ENCODE measurements at regions not wholly inside any gene's neighbourhood (a gene's known extent, or its start where the extent isn't known, plus 50 kb on each side); places are given as distances from the start of the nearest gene placed in this dataset.

DNA sequence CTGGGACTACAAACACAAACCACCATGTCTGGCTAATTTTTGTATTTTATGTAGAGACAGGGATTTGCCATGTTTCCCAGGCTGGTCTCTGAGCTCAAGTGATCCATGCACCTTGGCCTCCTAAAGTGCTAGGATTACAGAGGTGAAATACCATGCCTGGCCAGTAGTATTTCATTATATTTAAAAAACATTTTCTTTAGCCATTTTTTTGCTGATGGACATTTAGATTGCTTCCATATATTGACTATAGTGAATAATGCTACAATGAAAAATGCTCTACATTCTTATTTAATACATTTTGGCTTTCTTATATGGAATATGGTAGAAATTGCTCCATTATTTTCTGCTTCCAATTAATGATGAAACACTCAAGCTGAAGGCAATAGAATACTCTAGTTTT lies 1439.7 kb downstream of the FSTL5 start:
- TF ChIP-seq, protein P1, sequence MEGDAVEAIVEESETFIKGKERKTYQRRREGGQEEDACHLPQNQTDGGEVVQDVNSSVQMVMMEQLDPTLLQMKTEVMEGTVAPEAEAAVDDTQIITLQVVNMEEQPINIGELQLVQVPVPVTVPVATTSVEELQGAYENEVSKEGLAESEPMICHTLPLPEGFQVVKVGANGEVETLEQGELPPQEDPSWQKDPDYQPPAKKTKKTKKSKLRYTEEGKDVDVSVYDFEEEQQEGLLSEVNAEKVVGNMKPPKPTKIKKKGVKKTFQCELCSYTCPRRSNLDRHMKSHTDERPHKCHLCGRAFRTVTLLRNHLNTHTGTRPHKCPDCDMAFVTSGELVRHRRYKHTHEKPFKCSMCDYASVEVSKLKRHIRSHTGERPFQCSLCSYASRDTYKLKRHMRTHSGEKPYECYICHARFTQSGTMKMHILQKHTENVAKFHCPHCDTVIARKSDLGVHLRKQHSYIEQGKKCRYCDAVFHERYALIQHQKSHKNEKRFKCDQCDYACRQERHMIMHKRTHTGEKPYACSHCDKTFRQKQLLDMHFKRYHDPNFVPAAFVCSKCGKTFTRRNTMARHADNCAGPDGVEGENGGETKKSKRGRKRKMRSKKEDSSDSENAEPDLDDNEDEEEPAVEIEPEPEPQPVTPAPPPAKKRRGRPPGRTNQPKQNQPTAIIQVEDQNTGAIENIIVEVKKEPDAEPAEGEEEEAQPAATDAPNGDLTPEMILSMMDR (IDR thresholded peaks at IDR 0.05), result no peak
- no peak for TF ChIP-seq POLR2AphosphoS5 (IDR thresholded peaks at IDR 0.05; ENCODE audit: low read depth, low read length)

All from Panc1 (cell line).